GM19239 (cell line): ENCODE measurements at regions not wholly inside any gene's neighbourhood (a gene's known extent, or its start where the extent isn't known, plus 50 kb on each side); places are given as distances from the start of the nearest gene placed in this dataset.
A peak's percentile ranks its signal among the peaks of the same experiment; 100 is the strongest.
"Not testable (repeated sequence)": the region's sequence is repeated elsewhere in the genome, so short reads cannot be mapped to it uniquely, and the experiment has no call there.

Experiments
- DNase-seq: peaks from one replicate; pipeline ENCODE4 v3.0.0; 2011; ENCODE audit warnings: low spot score; ENCODE audit not compliant: insufficient read length
- FAIRE-seq: peaks from 2 replicates; lab custom pipeline; 2011; peaks lifted over from hg19 to GRCh38; lab: Jason Lieb, UNC

DNA sequence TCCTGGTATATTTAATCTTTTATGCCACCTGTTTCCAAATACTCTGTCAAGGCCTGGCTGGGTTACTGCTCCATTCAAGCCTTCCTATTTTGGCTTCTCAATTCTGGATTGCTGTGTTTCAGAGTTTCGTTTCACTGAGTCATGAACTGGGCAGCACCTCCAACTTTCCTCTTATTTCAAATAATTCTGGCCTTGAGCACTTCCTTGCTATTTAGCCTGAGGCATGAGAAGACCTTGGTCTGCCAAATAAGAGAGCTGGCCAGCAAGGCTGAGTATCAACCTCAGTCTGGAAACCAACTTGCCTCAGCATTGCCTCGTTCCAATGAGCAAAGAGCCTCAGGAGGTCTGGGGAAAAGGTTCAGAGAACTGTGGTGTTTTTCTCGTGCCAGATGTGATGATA is 66.6 kb downstream of the TNFAIP3 start:
- DNase-seq = no peak
- FAIRE-seq = peak; percentile 71

DNA sequence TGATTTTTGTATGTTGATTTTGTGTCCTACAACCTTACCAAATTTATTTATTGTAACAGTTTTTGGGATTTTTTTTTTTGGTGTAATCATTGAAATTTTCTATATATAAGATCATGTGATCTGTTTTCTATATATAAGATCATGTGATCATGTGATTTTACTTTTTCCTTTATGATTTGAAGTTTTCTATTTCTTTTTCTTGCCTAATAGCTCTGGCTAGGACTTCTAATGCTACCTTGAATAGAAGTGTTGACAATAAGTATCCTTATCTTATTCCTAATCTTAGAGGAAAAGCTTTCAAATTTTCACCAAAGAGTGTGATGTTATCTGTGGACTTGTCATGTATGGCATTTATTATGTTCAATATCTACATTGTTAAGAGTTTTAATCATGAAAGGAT is 69.7 kb downstream of the TNFAIP3 start:
- DNase-seq (no peak), FAIRE-seq (no peak)

DNA sequence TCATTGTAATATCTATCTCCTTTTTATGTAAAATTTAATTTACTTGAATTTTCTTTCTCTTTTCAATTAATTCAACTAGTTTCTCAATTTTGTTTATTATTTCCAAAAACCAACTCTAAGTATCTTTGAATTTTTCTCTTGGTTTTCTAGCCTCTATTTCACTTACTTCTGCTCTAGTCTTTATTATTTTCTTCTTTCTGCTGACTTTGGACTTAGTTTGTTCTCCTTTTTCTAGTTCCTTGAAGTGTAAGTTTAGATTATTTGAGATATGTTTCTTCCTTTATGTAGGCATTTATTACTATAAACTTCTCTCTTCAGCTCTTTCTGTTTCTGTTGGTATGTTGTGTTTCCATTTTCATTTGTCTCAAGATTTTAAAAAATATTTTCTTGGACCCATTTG is 70.8 kb downstream of the TNFAIP3 start:
- no peak for FAIRE-seq
- no peak for DNase-seq

DNA sequence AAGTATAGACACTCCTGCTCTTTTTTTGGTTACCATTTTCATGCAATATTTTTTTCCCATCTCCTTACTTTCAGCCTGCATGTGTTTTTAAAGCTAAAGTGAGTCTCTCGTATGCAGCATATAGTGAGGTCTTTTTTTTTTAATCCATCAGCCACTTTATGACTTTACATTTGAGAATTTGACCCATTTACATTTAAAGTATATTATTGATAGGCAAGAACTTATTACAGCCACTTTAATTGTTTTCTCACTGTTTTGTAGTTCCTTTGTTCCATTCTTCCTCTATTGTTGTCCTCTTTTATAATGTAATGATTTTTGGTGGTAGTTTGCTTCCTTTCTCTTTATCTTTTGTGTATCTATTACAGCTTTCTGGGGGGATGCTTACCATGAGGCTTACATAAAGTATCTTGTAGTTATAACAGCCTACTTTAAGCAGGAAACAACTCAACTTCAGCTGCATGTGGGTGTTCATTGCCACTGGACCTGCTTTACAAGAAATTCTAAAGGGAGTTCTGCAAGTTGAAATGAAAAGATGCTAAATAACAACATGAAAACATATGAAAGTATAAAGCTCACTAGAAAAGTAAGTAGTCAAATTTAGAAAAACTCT is 71.8 kb downstream of the TNFAIP3 start:
- no peak for DNase-seq
- peak; percentile 87 for FAIRE-seq

DNA sequence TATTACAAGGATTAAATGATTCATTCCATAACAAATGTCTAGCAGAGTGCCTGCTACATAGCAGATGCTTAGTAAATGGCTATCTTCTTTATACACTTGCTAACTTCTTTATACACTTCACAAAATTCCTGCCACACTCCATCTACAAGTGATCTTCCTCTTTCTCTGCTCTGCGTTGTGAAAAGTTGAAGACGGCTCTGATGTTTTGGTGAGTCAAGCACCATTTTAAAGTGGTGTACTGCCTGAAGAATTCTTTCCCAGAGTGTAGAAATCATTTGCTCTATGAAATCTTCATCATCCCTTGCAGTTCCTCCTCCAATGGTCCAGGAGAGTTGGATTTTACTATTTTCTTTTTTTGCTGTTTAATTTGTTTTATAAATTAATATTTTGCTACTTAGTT is 74.9 kb downstream of the TNFAIP3 start:
- no peak for DNase-seq
- peak; percentile 71 for FAIRE-seq

DNA sequence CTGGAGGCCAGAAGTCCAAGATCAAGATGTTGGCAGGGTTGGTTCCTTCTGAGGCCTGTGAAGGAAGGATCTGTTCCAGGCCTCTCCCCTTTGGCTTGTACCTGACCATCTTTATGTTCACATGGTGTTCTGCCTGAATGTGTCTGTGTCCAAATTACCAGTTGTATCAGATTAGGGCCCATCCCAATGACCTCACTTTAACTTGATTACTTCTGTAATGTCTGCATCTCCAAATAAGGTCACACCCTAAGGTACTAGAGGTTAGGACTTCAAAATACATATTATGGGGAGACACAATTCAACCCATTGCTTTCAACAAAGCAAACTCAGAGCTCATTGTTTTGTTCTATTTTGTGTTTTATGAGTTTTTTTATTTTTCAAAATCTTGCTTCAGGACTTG is 75.7 kb downstream of the TNFAIP3 start:
- DNase-seq (no peak), FAIRE-seq (peak; percentile 68)

DNA sequence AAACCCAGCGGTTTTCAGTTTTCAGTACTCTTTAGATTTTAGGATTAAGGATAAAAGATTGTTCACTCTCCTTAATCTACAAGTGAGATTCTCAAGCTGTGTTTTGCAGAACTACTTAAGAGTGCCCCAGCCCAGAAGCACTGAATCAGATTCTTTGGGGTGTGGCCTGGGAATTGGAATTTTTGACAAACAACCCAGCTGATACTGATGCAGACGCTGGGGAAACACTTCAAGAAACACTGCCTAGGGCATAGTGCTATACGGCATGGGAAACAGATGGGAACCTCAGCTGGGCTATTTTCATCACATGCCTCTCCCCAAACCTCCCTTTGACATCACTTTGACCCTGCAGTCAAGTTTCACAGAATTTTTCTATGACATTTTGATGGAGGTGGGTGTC is 77.3 kb downstream of the TNFAIP3 start:
- FAIRE-seq = peak; percentile 89
- DNase-seq = not testable (repeated sequence)

DNA sequence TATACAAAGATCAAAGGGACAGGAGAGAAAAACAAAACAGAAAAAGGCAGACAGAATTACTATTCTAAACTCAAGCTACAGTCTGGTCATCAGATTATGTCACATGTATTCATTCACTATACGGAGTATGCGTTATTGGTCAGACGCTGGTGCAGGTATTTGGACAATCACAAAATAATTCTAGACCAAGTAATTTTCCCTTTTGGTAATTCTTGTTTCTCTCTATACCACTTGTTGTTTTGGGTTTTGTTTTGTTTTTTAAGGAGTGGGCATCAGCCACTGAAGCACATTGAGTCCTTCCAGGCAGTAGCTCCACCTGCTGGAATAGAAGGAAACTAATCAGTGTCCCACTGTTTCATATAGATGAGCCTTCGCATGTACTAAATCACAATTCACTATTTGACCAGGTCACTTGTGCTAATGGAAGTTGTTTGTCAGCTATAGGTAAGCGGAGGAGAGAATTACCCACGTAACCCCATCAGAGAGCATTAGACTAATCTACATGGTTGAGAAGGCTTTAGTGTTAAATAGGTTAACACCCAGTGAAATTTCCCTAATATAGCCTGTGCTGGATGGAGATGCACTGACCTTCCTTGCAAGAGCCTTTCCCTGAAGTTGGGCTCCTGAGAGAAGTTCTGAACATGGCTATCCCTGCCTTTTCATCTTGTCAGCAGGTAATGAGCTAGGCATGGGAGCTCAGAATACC is 77.9 kb downstream of the TNFAIP3 start:
- FAIRE-seq = no peak
- no peak for DNase-seq

DNA sequence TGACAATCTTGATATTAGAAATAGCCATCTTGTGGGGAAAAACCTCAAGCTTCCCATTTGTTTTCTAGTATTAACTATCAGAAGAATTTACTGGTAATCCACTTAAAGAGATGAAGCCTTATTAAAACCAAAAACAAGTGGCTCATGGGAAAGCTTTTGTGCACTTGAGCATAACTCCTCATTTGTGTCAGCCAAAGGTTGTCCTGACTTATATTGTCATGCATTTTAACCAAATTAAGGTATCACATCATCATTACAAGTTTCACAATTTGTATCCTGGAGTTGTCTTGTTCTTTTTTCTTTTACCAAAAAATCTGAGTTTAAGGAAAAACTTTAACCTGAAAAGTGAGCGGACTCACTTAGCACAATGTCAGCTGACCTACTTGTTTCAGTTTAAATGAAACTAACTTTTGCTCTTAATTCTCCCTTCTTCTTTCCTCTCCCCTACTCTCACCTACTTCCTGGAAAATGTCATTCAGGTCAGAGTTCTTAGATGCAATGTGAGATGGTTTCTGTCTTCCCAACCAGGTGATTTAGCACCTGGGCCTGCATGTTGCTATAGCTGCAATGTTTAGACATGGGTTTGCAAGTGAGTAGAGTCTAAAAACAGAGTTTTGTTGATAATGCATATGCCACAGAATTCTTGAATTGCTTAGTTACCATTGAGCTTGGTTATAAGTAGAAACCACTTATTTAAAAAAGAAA is 82.8 kb downstream of the TNFAIP3 start:
- FAIRE-seq (peak; percentile 94), DNase-seq (no peak)

DNA sequence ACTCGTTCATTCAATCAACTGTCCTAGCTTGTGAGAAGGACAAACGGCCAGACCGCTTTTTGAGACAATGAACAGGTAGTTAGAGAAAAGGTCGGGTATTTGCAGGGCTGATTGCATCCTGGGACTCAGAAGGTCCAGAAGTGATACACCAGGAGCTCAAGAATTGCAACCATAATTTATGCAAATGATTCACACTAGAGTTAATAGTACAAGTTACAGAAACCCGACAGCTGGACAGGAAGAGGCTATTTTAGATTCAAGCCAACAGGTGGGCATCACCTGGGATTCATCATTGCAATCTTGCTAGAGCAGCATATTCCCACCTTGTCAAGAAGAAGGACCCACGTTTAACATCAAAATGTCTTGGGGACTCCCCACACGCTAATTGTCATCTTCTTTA is 83.5 kb downstream of the TNFAIP3 start:
- no peak for FAIRE-seq
- no peak for DNase-seq

DNA sequence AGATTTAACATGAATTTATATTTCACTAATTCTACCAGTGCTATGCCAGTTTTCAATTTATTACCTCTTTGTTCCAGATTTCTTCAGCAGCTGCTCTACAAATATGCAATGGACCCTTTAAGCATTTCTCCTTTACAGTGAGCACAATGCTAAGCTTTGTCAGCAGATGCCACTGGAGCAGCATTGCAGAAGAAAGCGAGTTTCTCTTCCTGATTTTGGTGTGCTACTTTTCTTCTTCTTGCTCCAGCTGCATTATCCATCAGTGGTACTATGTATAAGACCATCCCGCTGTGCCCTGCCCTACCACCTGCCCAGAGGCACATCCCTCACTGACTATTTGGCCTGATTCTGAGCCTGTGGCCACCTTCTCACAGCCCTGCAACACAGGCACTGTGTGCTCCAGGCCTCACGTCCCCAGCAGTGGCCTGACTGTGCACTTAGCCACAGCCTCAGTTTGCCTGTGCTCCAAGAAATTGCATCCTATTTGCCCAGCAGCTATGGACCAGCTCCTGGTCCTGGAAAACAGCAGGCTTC is 84.1 kb downstream of the TNFAIP3 start:
- no peak for DNase-seq
- FAIRE-seq = no peak

DNA sequence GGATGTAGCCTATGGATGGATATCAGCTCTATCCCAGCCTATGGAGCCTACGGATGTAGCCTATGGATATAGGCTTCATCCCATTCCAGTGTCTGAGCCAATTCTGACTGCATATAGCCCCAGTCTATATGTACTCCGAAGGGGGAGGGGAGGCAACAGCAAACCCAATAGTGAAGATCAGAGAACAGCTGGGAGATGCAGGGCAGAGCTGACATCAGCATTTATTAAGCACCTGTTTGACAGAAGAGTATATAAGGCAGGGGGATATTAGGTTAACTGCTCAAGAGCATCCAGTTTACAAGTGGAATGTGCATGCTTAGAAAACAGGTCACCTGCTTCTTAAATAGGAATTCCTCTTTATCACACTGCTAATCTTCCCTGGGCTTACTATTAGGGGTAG is 85.2 kb downstream of the TNFAIP3 start:
- FAIRE-seq = peak; percentile 28
- no peak for DNase-seq

DNA sequence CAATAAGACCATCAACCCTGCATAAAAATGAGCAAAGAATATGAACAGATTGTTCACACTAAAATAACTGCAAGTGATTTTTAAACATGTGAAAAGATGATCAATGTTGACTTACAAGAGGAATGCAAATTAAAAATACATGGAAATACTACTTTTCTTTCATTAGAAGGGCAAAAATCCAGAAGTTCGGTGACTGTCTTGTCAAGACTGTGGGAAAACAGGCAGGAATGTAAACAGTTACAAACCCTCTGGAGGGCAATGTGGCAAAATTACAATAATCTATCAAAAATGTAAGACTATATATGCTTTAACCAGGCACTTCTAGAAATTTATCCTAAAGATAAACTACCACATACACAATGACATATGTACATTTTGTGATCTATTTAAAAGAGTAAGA is 86.7 kb downstream of the TNFAIP3 start:
- FAIRE-seq (no peak), DNase-seq (no peak)

DNA sequence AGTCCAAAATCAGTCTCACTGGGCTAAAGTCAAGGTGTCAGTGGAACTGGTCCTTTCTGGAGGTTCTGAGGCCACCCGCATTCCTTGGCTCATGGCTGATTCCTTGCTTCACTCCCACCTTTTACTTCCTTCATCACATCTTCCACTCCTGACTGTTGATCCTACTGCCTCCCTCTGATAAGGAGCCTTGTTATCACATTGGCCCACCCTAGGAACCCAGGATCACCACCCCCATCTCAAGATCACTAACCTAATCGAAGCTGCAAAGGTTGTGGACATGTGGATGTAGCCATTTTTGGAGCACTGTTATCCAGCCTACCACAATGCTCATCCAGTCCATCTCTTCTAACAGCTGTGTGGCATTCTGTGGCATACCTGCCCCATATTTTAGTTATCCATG is 87.2 kb downstream of the TNFAIP3 start:
- DNase-seq (no peak), FAIRE-seq (no peak)

DNA sequence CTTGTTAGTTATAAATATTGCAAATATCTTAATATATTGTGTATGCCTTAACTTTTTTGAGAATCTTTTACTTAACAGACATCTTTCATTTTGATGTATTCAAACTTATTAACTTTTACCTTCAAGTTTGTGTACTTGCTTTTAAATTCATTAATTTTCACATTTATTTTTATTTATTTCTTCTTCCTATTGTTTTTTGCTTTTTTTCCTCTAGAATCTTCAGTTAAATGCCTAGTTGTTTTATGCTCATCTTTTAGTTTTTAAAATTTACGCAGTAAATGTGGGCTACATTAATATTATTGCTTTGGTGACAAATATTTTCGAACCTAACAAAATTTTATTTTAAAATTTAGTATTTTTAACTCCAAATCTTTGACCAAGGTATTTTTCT is 89.0 kb downstream of the TNFAIP3 start:
- DNase-seq = no peak
- FAIRE-seq = no peak

DNA sequence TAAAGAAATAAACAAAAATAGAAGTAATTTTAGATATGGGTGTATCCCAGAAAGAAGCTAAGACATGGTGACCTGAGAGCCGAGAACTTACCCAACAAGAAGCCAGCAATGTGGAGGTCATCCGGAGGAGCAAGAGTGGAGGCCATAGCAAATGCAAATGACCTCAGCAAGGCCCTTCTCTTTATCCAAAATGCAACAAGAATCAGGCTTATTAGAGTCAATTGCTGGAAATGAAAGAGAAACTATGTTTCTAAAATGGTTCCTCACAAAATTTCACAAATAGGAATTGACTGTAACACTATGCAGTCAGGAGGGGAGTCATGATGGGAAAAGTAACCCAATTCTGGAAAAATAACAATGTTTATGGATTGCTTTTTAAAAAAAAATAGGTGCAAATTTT is 90.4 kb downstream of the TNFAIP3 start:
- FAIRE-seq (peak; percentile 83), DNase-seq (no peak)

DNA sequence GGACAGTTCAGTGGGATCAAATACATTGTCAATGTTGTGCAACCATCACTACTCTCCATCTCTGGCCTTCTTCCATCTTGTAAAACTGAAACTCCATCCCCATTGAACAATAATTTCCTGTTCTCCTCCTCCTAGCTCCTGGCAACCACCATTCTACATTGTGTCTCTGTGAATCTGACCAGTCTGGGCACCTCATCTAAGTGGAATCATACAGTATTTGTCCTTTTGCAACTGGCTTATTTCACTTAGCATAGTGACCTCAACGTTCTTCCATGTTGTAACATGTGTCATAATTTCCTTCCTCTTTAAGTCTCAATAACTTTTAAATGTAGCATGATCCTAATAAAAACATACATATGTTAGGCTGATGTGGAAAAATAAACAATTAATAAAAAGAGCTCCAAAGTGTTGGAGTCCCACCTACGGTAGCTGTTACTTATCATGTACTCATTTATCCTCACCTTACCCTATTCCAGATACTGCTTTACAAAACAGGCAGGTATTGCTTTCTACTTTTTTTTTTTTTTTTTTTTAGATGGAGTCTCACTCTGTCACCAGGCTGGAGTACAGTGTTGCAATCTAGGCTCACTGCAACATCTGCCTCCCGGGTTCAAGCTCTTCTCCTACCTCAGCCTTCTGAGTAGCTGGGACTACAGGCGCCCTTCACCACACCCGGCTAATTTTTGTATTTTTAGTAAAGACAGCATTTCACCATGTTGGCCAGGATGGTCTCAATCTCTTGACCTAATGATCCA is 91.9 kb downstream of the TNFAIP3 start:
- no peak for FAIRE-seq
- DNase-seq = no peak

DNA sequence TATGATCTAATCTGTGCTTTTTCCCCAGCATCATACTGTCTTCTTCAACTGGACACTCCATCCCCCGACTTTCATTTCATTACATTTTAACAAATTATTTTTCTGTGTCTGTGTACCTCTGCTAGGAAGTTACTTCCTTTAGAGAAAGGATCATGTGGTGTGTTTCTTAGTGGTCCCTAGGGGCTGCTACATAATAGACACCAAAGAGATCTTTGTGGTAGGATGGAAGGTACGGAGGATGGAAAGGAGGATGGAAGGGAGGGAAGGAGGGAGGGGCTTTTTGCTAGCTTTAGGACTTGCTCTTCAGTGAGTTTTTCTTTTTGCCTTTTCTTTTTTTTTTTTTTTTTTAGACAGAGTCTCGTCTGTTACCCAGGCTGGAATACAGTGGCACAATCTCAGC is 95.7 kb downstream of the TNFAIP3 start:
- FAIRE-seq (no peak), DNase-seq (no peak)

DNA sequence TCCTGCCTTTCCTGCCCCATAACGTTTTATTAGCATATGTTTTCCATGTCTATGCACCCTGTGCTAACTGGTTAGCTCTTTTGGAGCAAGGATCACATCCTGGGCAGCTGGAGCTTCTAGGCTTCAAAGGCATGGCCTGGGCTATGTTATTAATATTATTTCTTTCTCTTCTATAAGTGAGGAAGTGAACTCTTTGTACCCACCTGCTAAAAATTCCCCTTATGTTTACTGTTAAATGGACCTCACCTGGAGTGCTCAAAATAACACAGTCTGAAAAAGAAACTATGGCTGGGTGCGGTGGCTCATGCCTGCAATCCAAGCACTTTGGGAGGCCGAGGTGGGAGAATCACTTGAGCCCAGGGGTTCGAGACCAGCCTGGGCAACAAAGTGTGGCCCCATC is 97.8 kb downstream of the TNFAIP3 start:
- FAIRE-seq = peak; percentile 47

DNA sequence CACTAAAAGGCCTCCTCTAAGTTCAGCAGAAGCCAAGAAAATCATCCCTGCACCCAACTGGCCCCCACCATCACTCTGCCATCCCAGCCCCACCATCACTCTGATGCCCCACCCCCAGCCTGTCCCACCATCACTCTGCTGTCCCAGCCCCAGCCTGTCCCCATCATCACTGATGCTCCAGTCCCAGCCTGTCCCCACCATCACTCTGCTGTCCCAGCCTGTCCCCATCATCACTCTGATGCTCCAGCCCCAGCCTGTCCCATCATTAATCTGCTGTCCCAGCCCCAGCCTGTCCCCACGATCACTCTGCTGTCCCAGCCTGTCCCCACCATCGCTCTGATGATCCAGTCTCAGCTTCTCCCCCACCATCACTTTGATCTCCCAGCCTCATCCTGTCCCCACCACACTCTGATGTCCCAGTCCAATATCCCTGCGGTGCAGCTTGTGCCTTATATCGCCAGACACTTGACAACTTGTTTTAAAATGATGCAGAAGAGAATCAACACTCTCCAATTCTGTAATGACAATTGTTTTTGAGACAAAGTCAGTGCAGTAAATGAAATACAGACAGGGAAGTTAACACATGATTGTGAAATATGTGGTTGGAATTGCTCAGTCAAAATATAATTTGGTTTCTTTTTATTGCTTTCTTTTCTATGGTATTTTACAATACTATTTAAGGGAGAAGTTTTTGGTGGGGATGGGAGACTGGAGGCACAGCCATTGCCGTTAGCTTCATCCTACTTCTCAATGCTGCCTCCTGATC is 100.8 kb downstream of the TNFAIP3 start:
- DNase-seq (no peak), FAIRE-seq (no peak)

More for the DNA sequence above, 97.8 kb downstream of the TNFAIP3 start:
- no peak for DNase-seq
